ENCODE measurements at regions not wholly inside any gene's neighbourhood (a gene's known extent, or its start where the extent isn't known, plus 50 kb on each side); places are given as distances from the start of the nearest gene placed in this dataset.
"Not testable (repeated sequence)": the region's sequence is repeated elsewhere in the genome, so short reads cannot be mapped to it uniquely, and the experiment has no call there.

DNA sequence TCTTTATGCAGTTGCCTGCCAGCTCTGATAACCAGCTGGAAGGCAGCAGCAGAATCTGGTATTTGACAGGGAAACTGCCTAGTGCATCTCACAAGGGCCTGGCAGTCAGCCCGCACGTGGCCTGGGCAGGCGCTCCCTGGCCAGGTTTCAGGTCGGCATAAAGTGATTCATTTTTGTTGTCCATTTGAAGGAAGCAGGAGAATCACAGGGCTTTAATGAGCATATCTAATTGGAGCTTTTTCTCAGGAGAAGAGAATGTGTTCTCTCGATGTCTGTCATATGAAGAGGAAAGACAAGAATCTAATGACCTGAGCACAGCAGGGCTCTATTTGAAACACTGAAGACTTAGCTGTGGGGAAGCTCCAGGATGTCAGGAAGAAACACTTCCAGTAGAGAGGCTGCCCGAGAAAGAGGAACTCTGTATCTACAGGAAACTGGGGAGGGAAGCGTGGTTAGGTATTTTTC lies 98.8 kb upstream of the MB21D2 start:
- Histone ChIP-seq H3K4me3 (ENCODE audit: low read length in 2 of 2) (no peak overlapping the region), H3K36me3 (ENCODE audit: control insufficient read depth in 2 of 2, insufficient read depth in 2 of 2, low read length in 2 of 2) (no peaks in the 10 kb centered on the region), H3K27me3 (ENCODE audit: control insufficient read depth in 1 of 2, insufficient read depth in 2 of 2, low read length in 2 of 2) (no peaks in the 10 kb centered on the region), H3K27ac (ENCODE audit: low read length) (no peak overlapping the region), H3K4me1 (ENCODE audit: control insufficient read depth, insufficient read depth, low read length) (no peaks in the 10 kb centered on the region), H3K9ac (ENCODE audit: low read length in 2 of 2) (no peak overlapping the region), H3K9me3 (ENCODE audit: control insufficient read depth in 2 of 2, low read length in 2 of 2) (peaks cover 0 to 3% of the 10 kb centered on the region in 2 donors)

DNA sequence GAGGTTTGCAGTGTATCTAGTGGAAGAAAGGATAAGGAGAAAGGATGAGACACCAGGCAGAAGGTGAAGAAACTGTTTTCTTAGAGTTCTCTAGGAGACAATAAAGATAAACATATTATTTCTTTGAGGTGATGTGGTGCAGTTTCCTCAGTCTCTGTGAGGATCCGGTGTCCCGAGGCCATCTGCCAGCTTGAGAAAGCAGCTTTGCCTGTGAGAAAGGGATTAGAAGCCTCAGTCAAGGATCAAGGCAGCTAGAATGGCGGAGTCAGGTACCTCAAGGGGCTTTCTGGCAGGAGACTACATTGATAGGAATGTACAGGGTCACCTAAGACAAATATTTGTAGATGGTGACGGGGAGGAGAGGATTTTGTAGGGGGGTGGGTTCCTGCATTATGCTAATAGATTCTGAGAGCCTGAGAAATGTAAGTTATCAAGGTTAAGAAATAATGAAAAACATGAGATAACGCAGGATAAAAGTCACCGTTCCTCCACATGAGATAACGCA lies 103.9 kb upstream of the MB21D2 start:
- H3K4me1 ChIP-seq (ENCODE audit: control insufficient read depth, insufficient read depth, low read length): no peaks in the 10 kb centered on the region
- H3K27me3 ChIP-seq (ENCODE audit: control insufficient read depth in 1 of 2, insufficient read depth in 2 of 2, low read length in 2 of 2): no peaks in the 10 kb centered on the region
- no peaks in the 10 kb centered on the region for H3K9me3 ChIP-seq (ENCODE audit: control insufficient read depth in 2 of 2, low read length in 2 of 2)
- no peaks in the 10 kb centered on the region for H3K36me3 ChIP-seq (ENCODE audit: control insufficient read depth in 2 of 2, insufficient read depth in 2 of 2, low read length in 2 of 2)
- H3K9ac ChIP-seq (ENCODE audit: low read length in 2 of 2): no peak overlapping the region
- H3K4me3 ChIP-seq (ENCODE audit: low read length in 2 of 2): no peak overlapping the region
- no peak overlapping the region for H3K27ac ChIP-seq (ENCODE audit: low read length)

DNA sequence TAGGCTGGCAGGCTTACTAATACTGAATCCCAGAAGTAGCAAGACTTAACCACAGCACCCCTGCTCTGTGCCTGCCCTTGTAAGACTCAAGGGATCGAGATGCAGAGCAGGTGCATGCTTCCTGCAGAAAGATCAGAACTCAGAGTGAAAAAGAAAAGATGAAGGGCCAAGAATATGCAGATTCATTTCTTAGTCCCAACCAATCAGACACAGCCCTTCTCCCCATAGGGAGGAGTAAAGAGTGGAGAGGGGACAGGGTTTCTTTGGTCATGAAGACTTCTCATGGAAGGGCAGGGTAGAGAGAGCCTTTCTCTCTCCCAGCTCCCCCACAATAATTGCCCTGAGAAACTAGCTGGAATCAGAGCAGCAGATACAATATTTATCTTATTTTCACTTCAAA lies 105.6 kb upstream of the MB21D2 start:
- H3K27me3 ChIP-seq (ENCODE audit: control insufficient read depth in 1 of 2, insufficient read depth in 2 of 2, low read length in 2 of 2): no peaks in the 10 kb centered on the region
- no peak overlapping the region for H3K9ac ChIP-seq (ENCODE audit: low read length in 2 of 2)
- H3K27ac ChIP-seq (ENCODE audit: low read length): no peak overlapping the region
- H3K4me3 ChIP-seq (ENCODE audit: low read length in 2 of 2): no peak overlapping the region
- H3K36me3 ChIP-seq (ENCODE audit: control insufficient read depth in 2 of 2, insufficient read depth in 2 of 2, low read length in 2 of 2): no peaks in the 10 kb centered on the region
- no peaks in the 10 kb centered on the region for H3K4me1 ChIP-seq (ENCODE audit: control insufficient read depth, insufficient read depth, low read length)
- H3K9me3 ChIP-seq (ENCODE audit: control insufficient read depth in 2 of 2, low read length in 2 of 2): no peaks in the 10 kb centered on the region

DNA sequence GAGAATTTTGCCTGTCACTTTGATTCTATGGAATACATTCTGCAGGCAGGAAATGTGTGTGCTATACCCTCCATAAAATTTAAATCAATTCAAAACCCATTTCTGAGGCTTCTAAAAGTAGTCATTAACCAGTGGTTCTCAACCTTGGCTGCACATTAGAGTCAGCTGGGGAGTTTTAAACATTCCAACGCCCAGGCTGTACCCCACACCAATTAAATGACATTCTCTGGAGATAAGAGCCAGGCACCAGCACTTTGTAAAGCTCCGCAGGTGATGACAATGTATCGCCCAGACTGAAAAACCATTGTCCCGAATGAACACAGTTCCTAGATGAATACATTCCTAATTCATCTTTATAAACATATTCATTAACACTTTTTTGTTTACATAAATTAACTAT lies 110.6 kb upstream of the MB21D2 start:
- Histone ChIP-seq H3K9ac (ENCODE audit: low read length in 2 of 2) (no peak overlapping the region), H3K36me3 (ENCODE audit: control insufficient read depth in 2 of 2, insufficient read depth in 2 of 2, low read length in 2 of 2) (no peaks in the 10 kb centered on the region), H3K4me3 (ENCODE audit: low read length in 2 of 2) (no peak overlapping the region), H3K4me1 (ENCODE audit: control insufficient read depth, insufficient read depth, low read length) (no peaks in the 10 kb centered on the region), H3K27ac (ENCODE audit: low read length) (no peak overlapping the region), H3K9me3 (ENCODE audit: control insufficient read depth in 2 of 2, low read length in 2 of 2) (no peaks in the 10 kb centered on the region), H3K27me3 (ENCODE audit: control insufficient read depth in 1 of 2, insufficient read depth in 2 of 2, low read length in 2 of 2) (no peaks in the 10 kb centered on the region)

DNA sequence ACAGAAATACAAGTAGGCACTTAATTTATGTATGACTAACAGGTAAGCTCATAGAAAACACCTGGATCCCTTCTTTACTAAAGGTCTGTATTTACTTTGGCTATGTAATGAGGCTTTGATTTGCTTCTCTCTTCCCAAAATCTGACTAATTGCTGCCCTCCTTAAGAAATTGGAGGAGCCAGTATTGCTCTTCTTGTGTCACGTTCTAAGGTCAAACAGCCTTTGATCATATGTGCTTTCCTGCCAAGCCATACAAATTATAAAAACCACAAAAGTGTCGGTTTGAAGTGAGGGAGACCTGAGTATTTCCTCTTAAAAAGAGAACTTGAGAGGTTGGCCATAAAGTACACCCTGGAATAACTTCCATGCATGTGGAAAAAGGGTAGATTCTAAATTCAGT lies 112.1 kb upstream of the MB21D2 start:
- no peaks in the 10 kb centered on the region for H3K4me1 ChIP-seq (ENCODE audit: control insufficient read depth, insufficient read depth, low read length)
- H3K4me3 ChIP-seq (ENCODE audit: low read length in 2 of 2): no peak overlapping the region

DNA sequence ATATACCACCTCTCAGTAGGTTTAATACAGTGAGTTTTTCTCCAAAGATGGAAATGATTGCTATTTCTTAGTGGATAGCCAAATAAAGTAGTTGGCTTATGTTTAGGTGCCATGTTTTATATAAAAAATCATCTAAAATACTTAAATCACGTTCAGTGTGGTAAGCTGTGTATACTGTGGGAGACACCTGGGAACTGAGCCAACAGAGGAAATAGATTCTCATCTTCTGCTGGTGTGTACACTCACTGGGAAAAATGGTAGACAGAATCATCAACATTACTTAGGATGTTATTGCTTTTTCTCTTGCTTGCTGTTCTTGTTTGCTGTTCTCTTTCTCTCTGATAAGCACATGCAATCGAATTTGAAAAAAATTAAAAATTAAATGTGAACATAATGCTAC lies 112.6 kb upstream of the MB21D2 start:
- no peak overlapping the region for H3K4me3 ChIP-seq (ENCODE audit: low read length in 2 of 2)
- H3K27ac ChIP-seq (ENCODE audit: low read length): no peak overlapping the region
- no peaks in the 10 kb centered on the region for H3K9me3 ChIP-seq (ENCODE audit: control insufficient read depth in 2 of 2, low read length in 2 of 2)
- no peaks in the 10 kb centered on the region for H3K36me3 ChIP-seq (ENCODE audit: control insufficient read depth in 2 of 2, insufficient read depth in 2 of 2, low read length in 2 of 2)
- no peak overlapping the region for H3K9ac ChIP-seq (ENCODE audit: low read length in 2 of 2)
- no peaks in the 10 kb centered on the region for H3K4me1 ChIP-seq (ENCODE audit: control insufficient read depth, insufficient read depth, low read length)
- H3K27me3 ChIP-seq (ENCODE audit: control insufficient read depth in 1 of 2, insufficient read depth in 2 of 2, low read length in 2 of 2): no peaks in the 10 kb centered on the region

More for the DNA sequence above, 112.1 kb upstream of the MB21D2 start:
- no peaks in the 10 kb centered on the region for H3K36me3 ChIP-seq (ENCODE audit: control insufficient read depth in 2 of 2, insufficient read depth in 2 of 2, low read length in 2 of 2)
- H3K9me3 ChIP-seq (ENCODE audit: control insufficient read depth in 2 of 2, low read length in 2 of 2): no peaks in the 10 kb centered on the region
- H3K27me3 ChIP-seq (ENCODE audit: control insufficient read depth in 1 of 2, insufficient read depth in 2 of 2, low read length in 2 of 2): no peaks in the 10 kb centered on the region
- no peak overlapping the region for H3K9ac ChIP-seq (ENCODE audit: low read length in 2 of 2)
- no peak overlapping the region for H3K27ac ChIP-seq (ENCODE audit: low read length)

DNA sequence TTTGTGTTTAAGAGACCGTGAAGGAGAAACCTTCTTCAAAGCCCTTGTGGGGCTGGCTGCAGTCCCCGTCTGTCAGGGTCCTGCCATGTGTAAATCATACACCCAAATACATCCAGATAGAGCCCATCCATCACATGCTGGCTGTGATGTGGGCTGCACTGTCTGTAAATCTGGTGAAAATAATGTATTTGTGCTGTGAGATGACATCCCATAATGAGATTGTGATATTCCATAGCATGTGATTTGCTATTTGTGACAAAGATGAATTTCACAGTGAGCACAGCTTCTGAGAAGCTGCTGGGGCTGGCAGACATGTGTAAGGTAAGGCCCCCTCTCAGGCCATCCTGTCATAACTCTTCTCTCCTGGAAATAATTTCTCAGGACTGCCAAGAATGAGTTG lies 114.3 kb upstream of the MB21D2 start:
- Histone ChIP-seq H3K9me3 (ENCODE audit: control insufficient read depth in 2 of 2, low read length in 2 of 2) (no peaks in the 10 kb centered on the region), H3K9ac (ENCODE audit: low read length in 2 of 2) (no peak overlapping the region), H3K27me3 (ENCODE audit: control insufficient read depth in 1 of 2, insufficient read depth in 2 of 2, low read length in 2 of 2) (no peaks in the 10 kb centered on the region), H3K4me3 (ENCODE audit: low read length in 2 of 2) (no peak overlapping the region), H3K4me1 (ENCODE audit: control insufficient read depth, insufficient read depth, low read length) (no peaks in the 10 kb centered on the region), H3K36me3 (ENCODE audit: control insufficient read depth in 2 of 2, insufficient read depth in 2 of 2, low read length in 2 of 2) (no peaks in the 10 kb centered on the region), H3K27ac (ENCODE audit: low read length) (no peak overlapping the region)

DNA sequence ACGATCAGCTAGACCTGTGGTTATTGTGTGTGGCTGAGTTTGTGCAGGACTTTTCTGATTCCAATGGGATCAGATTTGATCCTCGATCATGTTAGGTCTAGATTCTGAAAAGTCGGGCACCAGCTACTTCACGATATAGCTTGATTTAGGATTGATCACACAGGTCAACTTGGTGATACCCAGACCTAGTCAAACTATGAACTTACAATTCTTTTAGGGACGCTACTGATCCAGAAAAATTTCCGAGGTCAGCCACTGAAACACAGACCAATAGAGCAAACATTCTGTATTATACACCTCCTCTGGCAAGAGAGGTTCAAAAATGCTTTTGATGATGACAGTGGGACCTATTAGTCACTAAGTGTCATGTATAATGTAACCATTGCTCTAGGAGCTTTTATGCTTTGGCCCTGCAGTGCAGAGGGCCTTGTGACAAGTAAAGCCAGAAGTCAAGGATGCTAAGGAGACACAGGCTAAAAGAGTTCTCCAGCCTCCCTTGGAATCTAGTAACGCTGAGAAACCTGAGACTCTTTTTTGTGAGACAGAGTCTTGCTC lies 115.6 kb upstream of the MB21D2 start:
- no peak overlapping the region for H3K4me3 ChIP-seq (ENCODE audit: low read length in 2 of 2)
- H3K9ac ChIP-seq (ENCODE audit: low read length in 2 of 2): no peak overlapping the region
- no peaks in the 10 kb centered on the region for H3K4me1 ChIP-seq (ENCODE audit: control insufficient read depth, insufficient read depth, low read length)
- no peak overlapping the region for H3K27ac ChIP-seq (ENCODE audit: low read length)
- no peaks in the 10 kb centered on the region for H3K9me3 ChIP-seq (ENCODE audit: control insufficient read depth in 2 of 2, low read length in 2 of 2)
- H3K36me3 ChIP-seq (ENCODE audit: control insufficient read depth in 2 of 2, insufficient read depth in 2 of 2, low read length in 2 of 2): no peaks in the 10 kb centered on the region
- H3K27me3 ChIP-seq (ENCODE audit: control insufficient read depth in 1 of 2, insufficient read depth in 2 of 2, low read length in 2 of 2): no peaks in the 10 kb centered on the region

DNA sequence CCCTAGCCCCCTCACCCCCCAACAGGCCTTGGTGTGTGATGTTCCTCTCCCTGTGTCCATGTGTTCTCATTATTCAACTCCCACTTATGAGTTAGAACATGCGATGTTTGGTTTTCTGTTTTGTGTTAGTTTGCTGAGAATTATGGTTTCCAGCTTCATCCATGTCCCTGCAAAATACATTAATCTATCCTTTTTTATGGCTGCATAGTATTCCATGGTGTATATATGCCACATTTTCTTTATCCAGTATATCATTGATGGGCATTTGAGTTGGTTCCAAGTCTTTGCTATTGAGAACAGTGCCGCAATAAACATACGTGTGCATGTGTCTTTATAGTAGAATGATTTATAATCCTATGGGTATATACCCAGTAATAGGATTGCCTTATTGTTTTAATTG lies 120.2 kb upstream of the MB21D2 start:
- not testable (repeated sequence) for H3K27ac ChIP-seq (ENCODE audit: low read length); H3K4me3 ChIP-seq (ENCODE audit: low read length in 2 of 2); H3K9ac ChIP-seq (ENCODE audit: low read length in 2 of 2); H3K27me3 ChIP-seq (ENCODE audit: control insufficient read depth in 1 of 2, insufficient read depth in 2 of 2, low read length in 2 of 2); H3K4me1 ChIP-seq (ENCODE audit: control insufficient read depth, insufficient read depth, low read length); H3K36me3 ChIP-seq (ENCODE audit: control insufficient read depth in 2 of 2, insufficient read depth in 2 of 2, low read length in 2 of 2); H3K9me3 ChIP-seq (ENCODE audit: control insufficient read depth in 2 of 2, low read length in 2 of 2)

DNA sequence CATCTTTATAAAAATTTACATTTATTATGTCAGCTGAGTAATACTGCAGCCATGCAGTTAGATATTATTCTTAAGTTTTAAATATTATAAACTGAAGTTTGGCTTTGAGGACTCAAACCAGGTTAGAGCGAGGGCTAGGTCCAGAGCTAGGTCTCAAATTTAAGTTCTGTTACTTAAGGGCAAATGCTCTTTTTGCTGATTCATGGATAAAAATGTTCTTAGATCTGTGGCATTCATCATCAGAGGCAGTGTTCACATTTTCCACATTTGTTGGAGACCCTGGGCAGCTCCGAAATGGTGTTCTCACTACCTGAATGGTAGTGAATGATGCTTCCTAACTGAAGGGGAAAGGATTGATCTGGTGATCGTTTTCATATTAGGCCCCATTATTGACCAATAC lies 121.4 kb upstream of the MB21D2 start:
- H3K36me3 ChIP-seq (ENCODE audit: control insufficient read depth in 2 of 2, insufficient read depth in 2 of 2, low read length in 2 of 2): no peaks in the 10 kb centered on the region
- no peaks in the 10 kb centered on the region for H3K4me1 ChIP-seq (ENCODE audit: control insufficient read depth, insufficient read depth, low read length)
- H3K9ac ChIP-seq (ENCODE audit: low read length in 2 of 2): no peak overlapping the region
- no peak overlapping the region for H3K27ac ChIP-seq (ENCODE audit: low read length)
- no peak overlapping the region for H3K4me3 ChIP-seq (ENCODE audit: low read length in 2 of 2)
- H3K9me3 ChIP-seq (ENCODE audit: control insufficient read depth in 2 of 2, low read length in 2 of 2): no peaks in the 10 kb centered on the region
- H3K27me3 ChIP-seq (ENCODE audit: control insufficient read depth in 1 of 2, insufficient read depth in 2 of 2, low read length in 2 of 2): no peaks in the 10 kb centered on the region

DNA sequence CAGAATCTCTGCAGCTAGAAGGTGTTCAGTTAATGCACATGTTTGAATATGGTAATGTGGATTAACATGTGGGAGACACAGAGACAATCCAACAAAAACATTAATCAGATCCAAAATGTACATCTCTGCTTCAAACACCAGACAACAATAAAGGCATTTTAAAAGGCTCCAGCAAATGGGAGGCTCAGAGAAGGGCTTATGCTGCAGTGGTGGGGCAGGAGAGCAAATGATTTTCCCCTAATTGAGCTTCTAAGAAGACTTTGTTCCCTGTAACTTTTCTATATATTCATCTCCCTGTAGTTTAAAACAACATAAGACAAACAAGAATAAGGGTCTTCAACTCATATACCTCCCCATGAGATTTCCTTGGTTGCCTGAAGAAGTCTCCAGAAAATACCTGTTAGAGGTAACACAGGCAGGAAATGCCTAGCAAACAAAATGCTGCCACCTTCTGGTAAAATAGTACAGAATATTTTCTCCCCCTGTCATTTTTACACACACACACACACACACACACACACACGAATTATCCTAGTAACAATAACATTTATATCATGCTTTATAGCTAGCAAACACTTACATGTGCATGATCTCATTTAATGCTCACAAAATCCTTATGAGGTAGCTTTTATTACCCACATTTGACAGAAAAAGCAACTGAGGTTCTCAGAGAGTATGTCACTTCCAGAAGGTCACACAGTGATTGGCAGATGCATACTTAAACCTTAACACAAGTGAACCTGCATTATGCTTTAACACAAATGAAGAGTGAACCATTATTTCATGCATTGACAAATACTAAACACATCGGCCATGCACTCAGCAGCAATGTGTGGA lies 123.4 kb upstream of the MB21D2 start:
- Histone ChIP-seq H3K9ac (ENCODE audit: low read length in 2 of 2) (no peak overlapping the region), H3K4me1 (ENCODE audit: control insufficient read depth, insufficient read depth, low read length) (no peaks in the 10 kb centered on the region), H3K27me3 (ENCODE audit: control insufficient read depth in 1 of 2, insufficient read depth in 2 of 2, low read length in 2 of 2) (no peaks in the 10 kb centered on the region), H3K4me3 (ENCODE audit: low read length in 2 of 2) (no peak overlapping the region), H3K36me3 (ENCODE audit: control insufficient read depth in 2 of 2, insufficient read depth in 2 of 2, low read length in 2 of 2) (no peaks in the 10 kb centered on the region), H3K9me3 (ENCODE audit: control insufficient read depth in 2 of 2, low read length in 2 of 2) (no peaks in the 10 kb centered on the region), H3K27ac (ENCODE audit: low read length) (no peak overlapping the region)

All from stomach smooth muscle (tissue), 2 donors.